HK-2 (cell line): ENCODE measurements at regions not wholly inside any gene's neighbourhood (a gene's known extent, or its start where the extent isn't known, plus 50 kb on each side); places are given as distances from the start of the nearest gene placed in this dataset.

ENCODE experiments used
- DNase-seq: peaks from one replicate; pipeline ENCODE4 v3.0.0-alpha.2; 2018; ENCODE audit not compliant: unreplicated experiment

- DNase-seq, result no peak
Measured at GRCh38 chr18:30081122-30081521, 961.4 kb downstream of the DSC3 start.

GRCh38 chr18:30072609-30073385 lies 969.7 kb downstream of the DSC3 start:
- DNase-seq, result no peak

- no peak for DNase-seq
Measured at GRCh38 chr18:30066288-30066687, 976.3 kb downstream of the DSC3 start.

GRCh38 chr18:30057398-30057797 lies 985.1 kb downstream of the DSC3 start:
- DNase-seq, result no peak

GRCh38 chr18:30056528-30056927 lies 986.0 kb downstream of the DSC3 start:
- DNase-seq, result no peak

- DNase-seq, result no peak
Measured at GRCh38 chr18:30044496-30044895, 998.0 kb downstream of the DSC3 start.

GRCh38 chr18:30039201-30039600 lies 1003.3 kb downstream of the DSC3 start:
- no peak for DNase-seq

- no peak for DNase-seq
Measured at GRCh38 chr18:30034818-30035217, 1007.7 kb downstream of the DSC3 start.

- DNase-seq, result no peak
Measured at GRCh38 chr18:30016179-30016578, 1026.4 kb downstream of the DSC3 start.

- no peak for DNase-seq
Measured at GRCh38 chr18:30004965-30005364, 1037.6 kb downstream of the DSC3 start.

- DNase-seq, result no peak
Measured at GRCh38 chr18:29982218-29982617, 1060.3 kb downstream of the DSC3 start.

- DNase-seq, result no peak
Measured at GRCh38 chr18:29979881-29980280, 1062.7 kb downstream of the DSC3 start.

- no peak for DNase-seq
Measured at GRCh38 chr18:29969876-29970275, 1072.7 kb downstream of the DSC3 start.

- no peak for DNase-seq
Measured at GRCh38 chr18:29962579-29962978, 1080.0 kb downstream of the DSC3 start.

GRCh38 chr18:29960539-29960938 lies 1082.0 kb downstream of the DSC3 start:
- DNase-seq, result no peak

GRCh38 chr18:29930231-29930630 lies 1112.3 kb downstream of the DSC3 start:
- DNase-seq, result no peak

GRCh38 chr18:29928081-29928480 lies 1114.5 kb downstream of the DSC3 start:
- no peak for DNase-seq

- DNase-seq, result no peak
Measured at GRCh38 chr18:29925566-29925965, 1117.0 kb downstream of the DSC3 start.

GRCh38 chr18:29912351-29912750 lies 1130.2 kb downstream of the DSC3 start:
- no peak for DNase-seq

- no peak for DNase-seq
Measured at GRCh38 chr18:29892960-29893558, 1149.5 kb downstream of the DSC3 start.

- DNase-seq, result no peak
Measured at GRCh38 chr18:29883114-29883513, 1159.4 kb downstream of the DSC3 start.

- DNase-seq, result no peak
Measured at GRCh38 chr18:29882620-29883019, 1159.9 kb downstream of the DSC3 start.

GRCh38 chr18:29879763-29880162 lies 1162.8 kb downstream of the DSC3 start:
- DNase-seq, result no peak
